Suppressor macrophage (primary cell): ENCODE measurements at regions not wholly inside any gene's neighbourhood (a gene's known extent, or its start where the extent isn't known, plus 50 kb on each side); places are given as distances from the start of the nearest gene placed in this dataset.
"Not testable (repeated sequence)": the region's sequence is repeated elsewhere in the genome, so short reads cannot be mapped to it uniquely, and the experiment has no call there.

Source experiments
- DNase-seq, 4 experiments: peaks; one replicate each; pipeline ENCODE4 v3.0.0-alpha.2; 2020 to 2022

- peak; percentile 22 to 76 (median 36) for DNase-seq
Observed at GRCh38 chr13:50529154-50529882, 314.2 kb downstream of the DLEU7 start.

GRCh38 chr13:50531917-50532899 lies 311.3 kb downstream of the DLEU7 start:
- peak; percentile 28 to 66 (median 36) for DNase-seq

GRCh38 chr13:50535050-50535449 lies 308.4 kb downstream of the DLEU7 start:
- no peak for DNase-seq

- peak in 3 of 4 experiments; percentile 10 to 48 (median 30) for DNase-seq
Observed at GRCh38 chr13:50537029-50537428, 306.5 kb downstream of the DLEU7 start.

- DNase-seq, result no peak
Observed at GRCh38 chr13:50539791-50540530, 303.5 kb downstream of the DLEU7 start.

- no peak for DNase-seq
Observed at GRCh38 chr13:50543141-50543540, 300.4 kb downstream of the DLEU7 start.

GRCh38 chr13:50543782-50544181 lies 299.7 kb downstream of the DLEU7 start:
- DNase-seq, result no peak

GRCh38 chr13:50544211-50544610 lies 299.3 kb downstream of the DLEU7 start:
- no peak for DNase-seq

- DNase-seq, result not testable (repeated sequence)
Observed at GRCh38 chr13:50547175-50547574, 296.3 kb downstream of the DLEU7 start.

- peak; percentile 11 to 59 (median 44) for DNase-seq
Observed at GRCh38 chr13:50548586-50548985, 294.9 kb downstream of the DLEU7 start.

GRCh38 chr13:50549221-50549942 lies 294.1 kb downstream of the DLEU7 start:
- DNase-seq, result no peak

- DNase-seq, result no peak
Observed at GRCh38 chr13:50550151-50550550, 293.3 kb downstream of the DLEU7 start.

- no peak for DNase-seq
Observed at GRCh38 chr13:50552424-50552966, 291.0 kb downstream of the DLEU7 start.

GRCh38 chr13:50561739-50562138 lies 281.8 kb downstream of the DLEU7 start:
- DNase-seq, result no peak

GRCh38 chr13:50566646-50567045 lies 276.8 kb downstream of the DLEU7 start:
- no peak for DNase-seq

GRCh38 chr13:50572129-50572528 lies 271.4 kb downstream of the DLEU7 start:
- DNase-seq, result peak in 2 of 4 experiments; percentile 6 to 8

- DNase-seq, result no peak
Observed at GRCh38 chr13:50573066-50573465, 270.4 kb downstream of the DLEU7 start.

GRCh38 chr13:50574731-50575130 lies 268.8 kb downstream of the DLEU7 start:
- DNase-seq, result no peak

- no peak for DNase-seq
Observed at GRCh38 chr13:50575138-50575537, 268.4 kb downstream of the DLEU7 start.

- no peak for DNase-seq
Observed at GRCh38 chr13:50576156-50576555, 267.3 kb downstream of the DLEU7 start.

GRCh38 chr13:50577806-50578205 lies 265.7 kb downstream of the DLEU7 start:
- DNase-seq, result no peak
